ENCODE measurements at regions not wholly inside any gene's neighbourhood (a gene's known extent, or its start where the extent isn't known, plus 50 kb on each side); places are given as distances from the start of the nearest gene placed in this dataset.

DNA sequence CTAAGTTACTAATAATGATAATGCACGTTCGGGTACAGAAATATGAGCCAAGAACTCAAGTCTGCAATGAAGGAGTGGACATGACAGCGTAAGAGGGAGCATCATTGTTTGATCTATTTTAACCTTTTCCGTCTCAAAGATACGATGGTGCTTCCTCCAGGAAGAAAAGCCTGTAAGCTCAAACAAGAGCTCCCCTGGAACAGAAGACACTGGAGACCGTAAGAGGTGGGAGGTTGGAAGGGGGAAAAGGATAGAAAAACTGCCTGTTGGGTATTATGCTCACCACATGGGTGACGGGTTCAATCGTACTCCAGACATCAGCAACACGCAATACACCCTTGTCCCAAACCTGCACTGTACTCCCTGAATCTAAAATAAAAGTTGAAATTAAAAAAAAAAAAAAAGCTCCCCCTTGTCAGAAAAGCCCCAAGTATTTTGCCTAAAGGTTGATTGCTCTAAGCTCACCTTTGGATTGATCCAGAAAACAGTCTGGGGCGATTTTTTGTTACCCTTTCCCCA, 180.5 kb downstream of the TRIM27 start:
- H3K4me1 ChIP-seq (ENCODE audit: insufficient read depth): no peaks in the 10 kb centered on the region
- 0 out of 2 replicates have a peak, but pooled peaks cover 3% of the 10 kb centered on the region for H3F3A ChIP-seq (ENCODE audit: insufficient read depth)
- no peaks in the 10 kb centered on the region for H3K9me3 ChIP-seq (ENCODE audit: low read depth)
- H3K27me3 ChIP-seq (replicated peaks; ENCODE audit: insufficient read depth): peaks cover 12% of the 10 kb centered on the region
- H3K4me2 ChIP-seq (ENCODE audit: unreplicated experiment): no peak overlapping the region
- no peak overlapping the region for H2AFZ ChIP-seq
- no peak overlapping the region for H3K27ac ChIP-seq
- H3K4me3 ChIP-seq: no peak overlapping the region
- no peaks in the 10 kb centered on the region for H3K79me2 ChIP-seq (ENCODE audit: insufficient read depth)
- H3K36me3 ChIP-seq (ENCODE audit: low read depth): no peaks in the 10 kb centered on the region
- DNase-seq: no peak
- H4K20me1 ChIP-seq (ENCODE audit: insufficient read depth): no peaks in the 10 kb centered on the region
- H3K9me2 ChIP-seq (ENCODE audit: insufficient read depth): no peaks in the 10 kb centered on the region
- TF ChIP-seq EZH2 (IDR thresholded peaks at IDR 0.05; ENCODE audit: insufficient read depth, poor library complexity, severe bottlenecking) (no peak), EZH2phosphoT487 (IDR thresholded peaks at IDR 0.05; ENCODE audit: insufficient read depth, low read depth) (no peak)
- in situ Hi-C loops (cut with MboI): no loop called here
- WGBS, 2 experiments (ENCODE audit: low coverage in 1 of 2, low lambda C conversion rate in 2 of 2, missing lambda C conversion rate in 2 of 2): 6 to 8% methylated on average over 10 of the region's 10 CpGs
- H3K9ac ChIP-seq: no peak overlapping the region

DNA sequence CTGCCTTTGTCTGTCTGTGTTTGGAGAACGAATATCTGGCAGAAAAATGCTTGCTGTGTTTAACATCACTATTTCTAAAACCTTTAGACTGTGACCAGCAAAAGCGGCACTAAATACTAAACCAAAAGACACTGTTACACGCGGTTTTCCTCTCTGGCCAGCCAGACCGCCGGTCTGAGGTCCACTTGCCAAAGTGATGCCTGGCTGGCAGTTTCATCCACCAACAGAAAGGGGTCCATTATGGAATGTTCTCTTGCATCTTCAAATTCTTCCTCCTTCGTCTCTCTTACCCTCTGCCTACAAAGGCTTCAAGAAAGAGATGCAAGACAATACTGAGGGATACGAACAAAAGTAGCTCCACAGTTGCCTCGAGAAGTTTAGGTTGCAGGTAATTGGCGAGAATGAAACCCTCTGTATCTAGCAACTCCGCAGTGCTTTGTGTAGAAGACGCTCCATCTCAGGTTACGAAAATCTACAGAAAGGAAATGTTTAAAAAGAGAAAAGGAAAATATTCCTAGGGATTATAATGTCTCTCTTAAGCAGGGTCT, 176.6 kb downstream of the TRIM27 start:
- H3K9me2 ChIP-seq (ENCODE audit: insufficient read depth): no peaks in the 10 kb centered on the region
- no peak for DNase-seq
- H3K9me3 ChIP-seq (ENCODE audit: low read depth): no peaks in the 10 kb centered on the region
- in situ Hi-C loops (cut with MboI): no loop called here
- H3K27me3 ChIP-seq (replicated peaks; ENCODE audit: insufficient read depth): no peaks in the 10 kb centered on the region
- H3K36me3 ChIP-seq (ENCODE audit: low read depth): no peaks in the 10 kb centered on the region
- no peak overlapping the region for H3K9ac ChIP-seq
- no peaks in the 10 kb centered on the region for H3K79me2 ChIP-seq (ENCODE audit: insufficient read depth)
- no peaks in the 10 kb centered on the region for H3F3A ChIP-seq (ENCODE audit: insufficient read depth)
- H3K4me1 ChIP-seq (ENCODE audit: insufficient read depth): no peaks in the 10 kb centered on the region
- H2AFZ ChIP-seq: no peak overlapping the region; the same call in 1 of the 2 replicates
- WGBS, 2 experiments (ENCODE audit: low coverage in 1 of 2, low lambda C conversion rate in 2 of 2, missing lambda C conversion rate in 2 of 2): 28 to 33% methylated on average over 13 of the region's 13 CpGs
- H3K27ac ChIP-seq: no peak overlapping the region
- H3K4me2 ChIP-seq (ENCODE audit: unreplicated experiment): no peak overlapping the region
- no peaks in the 10 kb centered on the region for H4K20me1 ChIP-seq (ENCODE audit: insufficient read depth)
- TF ChIP-seq EZH2 (IDR thresholded peaks at IDR 0.05; ENCODE audit: insufficient read depth, poor library complexity, severe bottlenecking): no peak
- TF ChIP-seq EZH2phosphoT487 (IDR thresholded peaks at IDR 0.05; ENCODE audit: insufficient read depth, low read depth): no peak
- H3K4me3 ChIP-seq: no peak overlapping the region

- H3K9me2 ChIP-seq (ENCODE audit: insufficient read depth): no peaks in the 10 kb centered on the region
- H3K9ac ChIP-seq: no peak overlapping the region
- H3K4me1 ChIP-seq (ENCODE audit: insufficient read depth): no peaks in the 10 kb centered on the region
- H3K27me3 ChIP-seq (replicated peaks; ENCODE audit: insufficient read depth): no peaks in the 10 kb centered on the region
- H3F3A ChIP-seq (ENCODE audit: insufficient read depth): no peaks in the 10 kb centered on the region
- in situ Hi-C loops (cut with MboI): no loop called here
- no peaks in the 10 kb centered on the region for H3K36me3 ChIP-seq (ENCODE audit: low read depth)
- no peak overlapping the region for H3K4me3 ChIP-seq
- H3K27ac ChIP-seq: no peak overlapping the region
- H4K20me1 ChIP-seq (ENCODE audit: insufficient read depth): no peaks in the 10 kb centered on the region
- H3K9me3 ChIP-seq (ENCODE audit: low read depth): no peaks in the 10 kb centered on the region
- no peak overlapping the region for H2AFZ ChIP-seq
- 19 to 25% methylated on average over 19 of the region's 19 CpGs for WGBS, 2 experiments (ENCODE audit: low coverage in 1 of 2, low lambda C conversion rate in 2 of 2, missing lambda C conversion rate in 2 of 2)
- peak; percentile 42 for DNase-seq
- TF ChIP-seq EZH2phosphoT487 (IDR thresholded peaks at IDR 0.05; ENCODE audit: insufficient read depth, low read depth) (no peak), EZH2 (IDR thresholded peaks at IDR 0.05; ENCODE audit: insufficient read depth, poor library complexity, severe bottlenecking) (no peak)
- no peak overlapping the region for H3K4me2 ChIP-seq (ENCODE audit: unreplicated experiment)
- no peaks in the 10 kb centered on the region for H3K79me2 ChIP-seq (ENCODE audit: insufficient read depth)
Measured at GRCh38 chr6:28747631-28748157, 176.1 kb downstream of the TRIM27 start.

DNA sequence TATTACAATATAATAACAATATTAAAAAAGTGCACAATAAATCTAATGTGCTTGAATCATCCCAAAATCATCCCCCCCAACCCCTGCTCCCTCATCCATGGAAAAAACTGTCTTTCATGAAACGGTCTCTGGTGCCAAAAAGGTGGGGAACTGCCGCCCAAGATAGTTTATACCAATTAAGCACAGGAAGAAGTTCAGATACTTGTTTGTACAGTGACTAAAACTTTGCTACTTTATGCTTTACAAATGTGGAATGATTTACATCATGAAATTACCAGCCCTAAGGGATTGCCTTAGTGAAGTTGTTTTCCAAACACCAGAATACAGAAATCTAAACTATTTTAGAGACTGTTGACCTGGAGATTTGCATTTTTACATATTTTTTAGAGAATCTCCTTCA, 175.6 kb downstream of the TRIM27 start:
- Histone ChIP-seq H3K27me3 (replicated peaks; ENCODE audit: insufficient read depth) (no peaks in the 10 kb centered on the region), H3K36me3 (ENCODE audit: low read depth) (no peaks in the 10 kb centered on the region), H3K4me3 (no peak overlapping the region), H3K27ac (no peak overlapping the region), H3K4me1 (ENCODE audit: insufficient read depth) (no peaks in the 10 kb centered on the region), H3K9me2 (ENCODE audit: insufficient read depth) (no peaks in the 10 kb centered on the region), H3K4me2 (ENCODE audit: unreplicated experiment) (no peak overlapping the region), H3K79me2 (ENCODE audit: insufficient read depth) (no peaks in the 10 kb centered on the region), H2AFZ (no peak overlapping the region), H3F3A (ENCODE audit: insufficient read depth) (no peaks in the 10 kb centered on the region), H3K9me3 (ENCODE audit: low read depth) (no peaks in the 10 kb centered on the region), H3K9ac (no peak overlapping the region), H4K20me1 (ENCODE audit: insufficient read depth) (no peaks in the 10 kb centered on the region)
- in situ Hi-C loops (cut with MboI): no loop called here
- no peak for DNase-seq
- WGBS, 2 experiments (ENCODE audit: low coverage in 1 of 2, low lambda C conversion rate in 2 of 2, missing lambda C conversion rate in 2 of 2): 14 to 22% methylated on average over 2 of the region's 2 CpGs
- TF ChIP-seq EZH2 (IDR thresholded peaks at IDR 0.05; ENCODE audit: insufficient read depth, poor library complexity, severe bottlenecking) (no peak), EZH2phosphoT487 (IDR thresholded peaks at IDR 0.05; ENCODE audit: insufficient read depth, low read depth) (no peak)

Data from GM23248 (cell line).